GM18507 (cell line): ENCODE measurements at regions not wholly inside any gene's neighbourhood (a gene's known extent, or its start where the extent isn't known, plus 50 kb on each side); places are given as distances from the start of the nearest gene placed in this dataset.

ENCODE experiments used
- DNase-seq: peaks from one replicate; pipeline ENCODE4 v3.0.0; 2011; ENCODE audit warnings: low read depth; ENCODE audit not compliant: insufficient read length; ENCODE audit errors: extremely low spot score
- FAIRE-seq: peaks from 2 replicates; lab custom pipeline; 2011; peaks lifted over from hg19 to GRCh38; lab: Jason Lieb, UNC

DNA sequence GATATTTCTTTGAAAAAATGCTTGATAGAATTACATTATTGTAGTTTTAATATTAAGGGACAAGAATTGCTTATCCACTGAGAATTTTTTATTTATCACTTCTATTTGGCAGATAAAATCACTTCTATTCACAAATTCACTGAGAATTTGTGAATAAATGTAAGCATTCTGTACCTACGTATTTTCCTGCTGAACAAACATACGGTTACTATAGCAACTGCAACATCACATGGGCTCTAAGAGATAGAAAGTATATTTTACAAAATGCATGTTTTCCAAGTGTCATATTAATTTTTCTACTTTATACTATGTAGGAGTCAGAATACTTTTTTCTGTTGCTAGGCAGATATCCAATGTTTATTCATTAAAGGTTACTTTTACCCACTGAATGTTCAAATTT, 166.2 kb downstream of the ZIC1 start:
- DNase-seq (no peak), FAIRE-seq (no peak)

DNA sequence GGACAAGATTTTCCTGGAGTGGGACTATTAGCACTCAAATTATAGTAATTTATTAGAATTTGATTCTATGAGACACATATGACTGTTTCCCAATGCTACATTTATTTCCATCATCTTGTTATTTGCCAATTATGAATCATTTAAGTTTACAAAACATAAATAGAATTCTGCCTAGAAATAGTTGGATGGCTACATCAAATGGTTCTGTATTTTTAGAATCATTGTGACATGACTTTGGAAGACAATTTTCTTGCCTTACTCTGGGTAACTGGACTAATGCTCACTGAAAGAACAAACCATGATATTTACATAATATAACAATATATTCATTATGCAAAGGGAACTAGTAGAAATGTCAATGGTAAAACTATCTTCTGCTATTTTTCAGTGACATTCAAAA, 173.5 kb downstream of the ZIC1 start:
- no peak for FAIRE-seq
- DNase-seq: no peak

DNA sequence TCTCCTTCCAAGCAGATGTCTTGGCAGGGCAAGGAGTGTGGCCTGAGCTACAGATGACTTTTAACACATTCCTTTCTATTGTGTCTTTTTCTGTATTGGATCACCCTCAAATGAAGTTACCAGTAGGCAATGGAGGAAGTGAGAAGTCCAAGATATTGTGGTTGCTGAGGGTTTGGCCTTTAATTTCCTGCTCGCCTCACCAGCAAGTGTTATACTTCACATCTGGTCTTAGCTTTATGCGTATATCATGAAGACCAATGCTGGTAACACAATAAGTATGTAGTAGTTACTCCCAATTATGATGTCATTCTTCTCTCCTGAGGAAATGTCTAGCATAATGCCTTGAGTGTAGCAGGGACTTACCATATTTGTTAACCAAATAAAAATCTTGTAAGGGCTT, 179.9 kb downstream of the ZIC1 start:
- no peak for DNase-seq
- no peak for FAIRE-seq

DNA sequence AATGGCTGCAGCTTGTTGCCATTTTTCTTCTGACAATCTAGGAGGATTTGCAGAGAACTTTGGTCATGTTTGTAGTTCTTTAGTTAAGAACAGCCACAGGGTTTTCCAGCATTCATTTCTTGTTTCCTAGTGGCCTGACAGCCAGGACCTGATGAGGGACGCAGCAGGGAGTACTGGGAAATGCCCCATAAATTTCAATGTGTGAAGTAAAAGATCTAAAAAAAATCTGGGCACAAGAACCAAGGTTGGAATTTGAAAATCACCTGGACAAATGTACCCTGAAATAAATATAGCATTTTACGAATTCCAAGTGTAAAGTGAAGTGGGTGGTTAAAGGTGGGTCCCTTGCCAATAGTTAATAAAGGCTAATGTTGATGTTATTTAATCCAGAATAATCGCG, 195.0 kb downstream of the ZIC1 start:
- FAIRE-seq (no peak), DNase-seq (no peak)

DNA sequence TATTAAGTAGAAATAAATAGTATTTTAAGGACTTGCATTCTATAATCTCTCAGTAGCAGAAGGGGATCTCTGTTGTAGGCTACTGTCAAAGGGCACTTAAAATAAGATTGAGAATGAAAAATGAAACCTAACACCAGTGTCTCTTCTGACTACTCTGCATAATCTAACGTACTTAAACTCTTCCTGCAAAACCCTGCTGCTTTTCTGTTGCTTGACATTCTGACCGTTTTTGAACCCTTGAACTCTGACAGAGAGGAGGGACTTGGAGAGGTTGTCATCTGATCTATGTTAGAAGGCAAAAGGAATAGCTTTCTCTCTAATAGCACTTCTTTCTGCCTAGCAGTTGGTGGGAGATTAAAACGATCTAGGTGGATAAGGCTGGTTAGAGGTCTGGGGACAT, 204.6 kb downstream of the ZIC1 start:
- DNase-seq: no peak
- FAIRE-seq: no peak

DNA sequence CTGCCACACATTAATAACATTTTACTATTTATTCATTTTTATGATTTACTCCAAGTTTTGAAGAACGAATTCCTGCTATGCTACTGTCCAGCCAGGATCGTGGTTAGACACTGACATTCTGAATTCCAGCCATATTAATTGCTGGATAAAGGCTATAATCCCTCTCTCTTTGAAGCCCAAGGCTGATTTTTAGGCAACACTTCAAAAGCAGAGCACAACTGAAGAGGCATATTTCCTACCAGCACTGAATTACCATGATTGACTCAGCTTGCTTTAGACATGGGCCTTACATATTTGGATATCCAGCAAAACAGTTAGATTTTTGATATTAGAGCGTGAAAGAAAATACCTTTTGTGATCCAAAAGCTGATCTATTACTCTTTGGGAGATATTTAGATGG, 205.0 kb downstream of the ZIC1 start:
- DNase-seq (no peak), FAIRE-seq (no peak)

DNA sequence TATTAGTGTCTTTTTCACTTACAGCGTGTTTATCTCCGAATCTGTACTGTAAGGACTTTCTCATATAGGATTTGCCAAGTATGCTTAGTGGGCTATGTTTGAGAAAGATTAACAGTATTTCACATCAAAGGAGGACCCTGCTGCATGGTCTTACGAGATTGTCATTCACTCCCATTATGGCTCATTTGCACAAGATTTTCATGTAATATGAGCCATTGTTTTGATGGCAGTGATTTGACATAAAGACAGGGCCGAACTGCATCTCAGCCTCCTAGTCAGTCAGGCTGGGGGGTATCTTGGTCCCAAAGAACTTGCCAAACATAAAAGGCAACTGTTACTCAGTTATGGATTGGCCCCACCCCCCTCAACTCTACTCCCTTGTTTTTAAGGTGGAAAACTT, 205.9 kb downstream of the ZIC1 start:
- DNase-seq (no peak), FAIRE-seq (no peak)

DNA sequence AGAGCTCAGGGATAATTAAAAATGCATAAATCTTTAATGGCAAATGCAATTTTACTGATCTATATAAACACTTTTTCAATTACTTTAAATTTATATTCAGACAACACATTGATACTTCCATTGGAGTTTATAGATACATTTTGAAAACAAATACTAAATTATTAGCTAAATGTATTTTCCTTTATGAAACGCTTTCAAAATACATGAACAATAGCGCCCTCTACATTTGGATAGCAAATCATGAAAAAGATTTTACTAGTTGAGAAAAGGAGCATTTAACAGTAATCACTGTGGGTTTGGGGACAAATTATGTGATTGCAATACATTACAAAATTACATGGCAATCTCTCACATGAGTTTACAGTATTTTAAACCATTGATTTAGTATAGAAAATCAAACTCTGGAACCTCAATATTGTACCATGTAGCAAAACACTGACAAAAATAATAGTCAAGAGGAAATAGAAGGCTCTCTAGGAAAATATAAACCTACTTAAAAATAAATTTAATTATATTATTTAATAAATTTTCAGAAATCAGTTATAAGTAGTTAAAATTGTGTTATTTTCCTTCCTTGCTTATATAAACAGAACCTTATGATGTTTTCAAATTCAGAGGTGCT, 207.9 kb downstream of the ZIC1 start:
- no peak for DNase-seq
- FAIRE-seq: no peak

DNA sequence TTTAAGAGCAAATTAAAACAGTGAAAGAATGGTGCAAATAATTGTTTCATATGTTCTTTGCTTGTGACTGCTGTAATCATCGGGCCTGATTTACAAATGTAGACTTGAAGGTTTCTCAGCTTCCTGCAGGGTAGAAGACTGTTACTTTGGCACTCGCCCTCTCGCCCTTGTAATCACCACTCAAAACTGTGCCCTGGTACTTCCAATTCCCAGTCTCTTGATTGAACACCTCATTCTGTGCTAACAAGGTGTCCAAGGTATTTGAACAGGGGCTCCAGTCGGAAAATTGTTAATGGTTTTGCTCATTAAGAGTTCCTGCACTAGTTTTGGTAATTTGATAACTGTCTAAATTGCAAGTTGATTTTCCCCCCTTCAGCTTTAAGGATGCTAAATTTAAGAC, 209.5 kb downstream of the ZIC1 start:
- DNase-seq (no peak), FAIRE-seq (no peak)

DNA sequence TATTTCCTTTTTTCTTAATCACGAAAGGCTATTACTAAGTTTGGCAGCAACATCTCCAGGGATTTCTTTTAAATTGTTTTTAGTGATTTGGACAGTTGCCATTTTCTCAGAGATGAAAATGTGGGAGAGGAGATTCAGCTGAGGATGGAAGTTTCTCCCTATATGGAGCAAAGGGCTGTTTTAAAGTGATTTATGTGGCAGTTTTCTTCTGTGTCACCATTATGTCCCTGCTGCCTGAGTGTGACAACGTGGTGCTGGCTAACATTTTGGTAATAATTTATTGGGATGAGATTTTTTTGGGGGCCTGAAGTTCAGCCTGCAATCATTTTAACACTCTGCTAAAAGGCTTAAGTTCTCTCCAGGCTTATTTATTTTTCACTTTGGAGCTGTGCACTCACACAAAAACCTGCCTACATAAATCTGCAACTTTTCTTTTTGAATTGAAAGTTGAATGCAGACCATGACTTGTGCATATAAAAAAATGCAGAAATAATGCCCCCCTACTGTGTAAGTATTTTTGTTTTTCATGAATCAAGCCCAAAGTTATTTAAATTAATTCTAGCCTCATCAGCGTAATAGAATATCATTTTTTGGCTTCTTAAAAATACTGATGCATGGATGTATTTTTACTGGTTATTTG, 210.9 kb downstream of the ZIC1 start:
- FAIRE-seq (no peak), DNase-seq (no peak)

DNA sequence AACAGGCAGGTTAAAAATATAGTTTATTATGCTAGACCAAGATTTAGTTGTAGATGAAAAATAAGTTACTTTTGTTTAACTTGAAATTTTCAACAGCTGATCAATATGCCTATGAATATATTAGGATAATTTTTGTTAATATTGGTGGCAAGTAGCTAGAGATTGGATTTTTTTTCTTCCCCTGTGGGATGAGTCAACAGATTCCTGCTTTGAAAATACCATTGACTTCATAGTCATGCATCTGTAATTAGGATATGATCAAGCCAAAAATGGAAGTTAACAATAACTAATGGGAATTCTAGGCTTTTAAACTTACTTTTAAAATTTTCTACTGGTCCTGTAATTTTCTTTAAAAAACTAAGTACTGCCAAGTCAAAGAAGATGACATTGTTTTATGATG, 211.7 kb downstream of the ZIC1 start:
- FAIRE-seq (no peak), DNase-seq (no peak)

DNA sequence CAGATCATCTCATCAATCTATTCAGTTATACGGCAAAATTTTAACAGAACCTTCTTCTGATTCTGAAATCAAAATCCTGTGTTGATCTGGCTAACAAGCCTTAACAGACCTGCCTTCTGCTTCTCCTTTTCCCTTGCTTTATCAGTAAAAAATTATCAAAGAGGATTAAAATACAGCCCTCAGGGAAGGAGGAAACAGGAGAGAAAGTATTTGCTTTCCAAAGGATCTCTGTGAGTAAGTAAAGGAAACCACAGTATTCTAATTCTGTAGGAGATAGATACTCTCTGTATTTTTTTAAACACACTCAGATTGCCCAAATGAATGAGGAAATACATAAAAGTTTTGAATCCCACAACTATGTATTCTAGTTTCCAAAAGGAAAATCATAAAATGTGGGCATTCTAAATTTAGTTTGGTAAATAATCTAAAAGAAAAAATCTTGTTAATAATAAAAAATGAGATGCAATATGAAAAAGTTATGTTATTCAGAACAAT, 221.8 kb downstream of the ZIC1 start:
- FAIRE-seq: no peak
- no peak for DNase-seq

DNA sequence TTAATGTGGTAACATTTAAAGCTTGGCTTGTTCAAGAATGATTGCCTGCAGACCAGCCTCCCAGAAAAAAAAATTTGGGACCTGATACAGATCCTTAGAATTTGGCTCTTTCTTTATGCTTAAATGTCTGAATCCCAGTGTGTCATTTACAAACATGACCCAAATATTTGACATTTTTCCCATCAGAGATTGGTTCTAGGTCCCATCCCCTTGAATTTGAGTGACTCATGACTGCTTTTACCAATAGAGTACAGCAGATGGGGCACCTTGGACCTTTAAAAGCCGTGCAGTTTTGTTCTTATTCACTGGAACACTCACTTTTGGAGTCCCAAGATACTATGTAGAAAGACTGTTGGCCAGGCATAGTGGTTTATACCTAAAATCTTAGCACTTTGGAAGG, 231.6 kb downstream of the ZIC1 start:
- FAIRE-seq (no peak), DNase-seq (no peak)

DNA sequence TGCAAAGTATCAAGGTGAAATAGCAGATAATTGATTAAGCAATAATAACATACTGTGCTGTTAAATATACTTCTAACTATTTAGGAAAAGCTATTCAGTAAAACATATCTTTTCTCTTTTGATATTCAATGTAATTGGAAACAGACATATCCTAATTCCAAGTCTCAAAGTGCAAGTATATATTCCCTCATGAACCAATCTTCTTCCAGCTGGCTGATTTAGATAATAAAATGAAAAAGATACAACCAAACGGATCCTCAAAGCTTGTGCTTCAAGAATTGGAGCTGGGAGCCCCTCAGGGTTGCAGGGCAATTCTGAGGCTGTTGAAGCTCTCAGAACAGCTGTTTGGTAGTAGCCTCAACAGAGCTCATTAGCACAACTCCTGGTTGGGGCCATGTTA, 236.6 kb downstream of the ZIC1 start:
- DNase-seq (no peak), FAIRE-seq (no peak)

DNA sequence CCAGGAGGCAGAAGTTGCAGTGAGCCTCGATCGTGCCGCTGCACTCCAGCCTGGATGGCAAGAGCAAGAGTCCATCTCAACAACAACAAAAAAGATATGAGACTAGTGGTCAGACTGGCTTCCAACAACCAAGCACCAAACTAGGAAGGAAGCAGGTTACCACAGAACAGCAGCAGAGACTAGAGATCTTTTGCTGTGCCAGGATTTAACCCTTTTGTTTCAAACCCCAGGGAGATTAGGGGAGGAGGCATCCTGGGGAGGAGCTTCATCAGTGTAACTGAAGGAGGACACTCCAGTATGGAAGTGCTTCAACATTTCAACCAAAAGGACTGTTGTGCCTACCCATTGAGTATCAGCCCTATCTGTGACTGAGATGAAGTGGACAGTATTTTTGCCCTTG, 240.3 kb downstream of the ZIC1 start:
- FAIRE-seq (no peak), DNase-seq (no peak)

DNA sequence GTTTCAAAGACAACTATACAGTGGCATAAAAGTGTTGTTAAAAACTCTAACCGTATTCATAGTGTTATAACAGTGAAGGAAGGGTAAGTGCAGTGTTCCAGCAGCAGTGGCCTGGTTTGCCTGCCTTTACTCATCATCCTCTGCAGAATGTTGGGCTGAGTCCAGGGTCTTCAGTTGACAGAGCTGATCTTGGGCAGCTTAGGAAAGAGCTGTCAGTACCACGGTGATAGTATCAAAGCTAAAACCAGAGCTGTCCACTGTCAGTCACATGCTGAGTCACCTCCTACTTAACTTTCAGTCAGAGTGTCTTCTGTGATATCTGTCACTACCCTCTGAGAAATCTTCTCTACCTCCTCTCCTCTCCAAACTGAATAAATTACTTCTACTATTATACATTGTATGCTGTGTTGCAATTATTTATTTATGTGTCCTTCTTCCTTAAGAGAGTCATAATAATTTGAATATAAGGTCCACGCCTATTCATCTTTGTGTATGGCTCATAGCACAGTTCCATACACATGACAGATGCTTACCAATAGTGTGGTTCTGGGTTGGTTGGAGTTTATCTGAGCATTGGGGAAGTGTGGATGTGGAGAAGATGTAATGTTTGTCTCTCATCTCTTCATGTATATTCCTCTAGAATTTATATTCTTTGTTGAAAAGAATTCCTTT, 242.1 kb downstream of the ZIC1 start:
- DNase-seq: no peak
- FAIRE-seq: no peak

DNA sequence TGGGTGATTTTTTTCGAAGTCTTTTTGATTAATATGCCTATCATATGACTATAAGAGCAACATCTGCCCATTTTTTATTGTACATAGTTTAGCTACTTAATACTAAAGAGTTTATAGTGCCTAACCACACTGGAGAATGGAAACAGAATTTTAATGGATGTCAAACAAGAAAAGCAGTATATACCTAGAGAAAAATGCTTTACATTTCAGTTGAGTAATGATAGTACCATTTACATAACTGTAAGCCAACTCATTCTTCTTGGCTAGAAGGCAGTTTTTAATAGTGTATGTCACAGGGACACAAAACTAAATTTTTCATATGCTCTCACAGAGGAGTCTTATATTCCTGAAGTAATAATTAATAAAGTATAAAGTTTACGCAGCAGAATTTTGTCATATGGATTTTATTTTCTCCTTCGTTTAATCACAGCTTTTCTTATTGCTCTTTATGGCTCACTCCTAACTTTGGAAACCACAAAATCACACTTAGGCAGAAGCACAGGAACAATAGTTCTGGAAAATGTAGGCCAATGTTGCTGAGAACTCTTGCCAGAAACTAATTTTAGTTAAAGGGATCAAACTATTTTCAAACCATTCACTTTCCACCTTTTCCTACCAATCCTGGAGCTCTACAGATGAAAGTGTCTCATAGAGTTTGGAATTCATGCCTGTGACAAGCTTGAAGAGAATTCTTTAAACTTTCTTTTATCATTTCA, 243.6 kb downstream of the ZIC1 start:
- FAIRE-seq (no peak), DNase-seq (no peak)

DNA sequence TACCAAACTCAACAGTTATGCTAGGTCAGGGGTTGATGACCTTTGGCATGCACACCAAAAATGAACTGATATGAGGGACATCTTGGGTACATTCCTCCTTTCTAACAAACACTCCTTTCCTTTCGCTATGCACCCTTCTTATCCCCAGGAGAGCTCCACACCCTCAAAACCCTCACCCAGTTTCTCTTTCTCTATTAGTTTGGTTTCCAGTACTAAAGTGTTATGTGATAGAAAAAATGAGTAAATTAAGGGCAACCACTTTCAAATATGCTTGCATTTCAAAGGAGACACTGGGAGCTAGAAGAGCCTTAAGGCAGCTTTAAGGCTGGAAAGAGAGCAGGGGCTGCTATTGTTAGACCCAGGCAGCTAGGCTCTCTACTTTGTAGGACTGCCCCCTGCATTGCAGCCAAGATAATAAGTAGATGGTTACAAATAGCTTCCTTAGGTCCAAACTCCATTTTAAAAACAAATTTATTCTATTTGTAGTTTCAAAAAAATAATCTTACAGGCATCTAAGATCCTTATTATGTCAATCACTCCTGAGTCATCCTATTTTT, 244.3 kb downstream of the ZIC1 start:
- FAIRE-seq: no peak
- no peak for DNase-seq

DNA sequence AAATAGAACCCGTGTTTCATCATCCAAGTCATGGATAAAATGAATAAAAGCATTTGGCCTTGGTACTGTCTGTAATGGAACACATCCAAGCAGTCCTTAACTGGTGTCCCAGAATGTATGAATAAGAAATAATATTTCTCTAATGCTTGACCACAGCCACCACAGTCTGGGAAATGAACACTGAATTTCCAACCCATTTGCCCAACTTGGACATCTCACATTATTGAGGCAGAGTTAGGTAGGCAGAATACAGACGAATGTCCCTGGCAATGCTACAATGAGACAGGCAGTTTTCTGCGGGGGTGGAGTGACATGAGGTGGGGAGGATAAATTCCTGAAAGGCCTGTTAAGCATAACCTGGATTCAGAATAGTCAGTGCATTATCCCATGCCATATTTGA, 245.7 kb downstream of the ZIC1 start:
- DNase-seq (no peak), FAIRE-seq (no peak)

DNA sequence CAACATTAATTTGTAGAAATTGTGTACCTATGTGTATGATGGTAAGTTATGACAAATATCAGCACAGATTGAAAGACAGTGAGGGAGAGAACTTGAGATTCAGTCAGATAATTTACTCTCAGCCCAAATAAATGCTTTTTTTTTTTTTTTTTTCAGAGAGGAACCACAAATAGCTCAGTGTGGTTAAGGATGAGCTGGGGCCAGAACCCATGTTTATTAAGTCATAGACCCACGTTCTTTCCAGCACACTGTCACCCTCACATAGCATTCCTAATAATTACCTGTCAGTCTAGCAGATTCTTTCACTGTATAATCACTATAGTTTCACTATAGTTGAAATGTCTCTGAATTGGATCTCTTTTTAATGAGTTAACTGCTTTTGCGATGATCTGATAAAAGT, 246.1 kb downstream of the ZIC1 start:
- DNase-seq: no peak

More for the DNA sequence above, 246.1 kb downstream of the ZIC1 start:
- no peak for FAIRE-seq
